PC-9 (cell line): ENCODE measurements at regions not wholly inside any gene's neighbourhood (a gene's known extent, or its start where the extent isn't known, plus 50 kb on each side); places are given as distances from the start of the nearest gene placed in this dataset.

ENCODE experiments used
- CTCF ChIP-seq: fragments of 200-600 bp; sonication (generic); conservative IDR thresholded peaks from 2 replicates; pipeline ENCODE4 v1.6.1; 2017; ENCODE audit warnings: mixed run types, antibody characterized with exemption, mild to moderate bottlenecking, moderate library complexity
- EZH2 ChIP-seq: fragments of 200-600 bp; sonication (generic); IDR thresholded peaks from 2 replicates; pipeline ENCODE4 v1.8.0; 2017; ENCODE audit warnings: antibody characterized with exemption, low read depth

GRCh38 chr6:30263734-30264133, 50.5 kb upstream of the TRIM26 start:
- TF ChIP-seq CTCF (no peak), EZH2 (no peak)
